Liver (tissue), 8 donors: ENCODE measurements at regions not wholly inside any gene's neighbourhood (a gene's known extent, or its start where the extent isn't known, plus 50 kb on each side); places are given as distances from the start of the nearest gene placed in this dataset.
"Not testable (repeated sequence)": the region's sequence is repeated elsewhere in the genome, so short reads cannot be mapped to it uniquely, and the experiment has no call there.

Experiments
- DNase-seq: peaks from one replicate; pipeline ENCODE4 v3.0.0-alpha.2; 2017; ENCODE audit warnings: low spot score
- H3K27ac ChIP-seq, 2 donors: one replicate each; pipeline ENCODE4 v1.7.0; 2013; ENCODE audit warnings: inconsistent platforms in 2 of 2, low read length in 2 of 2, control low read depth in 1 of 2, low read depth in 1 of 2, mild to moderate bottlenecking in 1 of 2
- H3K27me3 ChIP-seq, 4 donors: one replicate each; pipeline versions ENCODE4 v1.6.1 to v1.7.0; 2013; ENCODE audit warnings: low read length in 3 of 4, inconsistent platforms in 1 of 4, mild to moderate bottlenecking in 1 of 4, moderate library complexity in 1 of 4; ENCODE audit not compliant: control insufficient read depth in 4 of 4, insufficient read depth in 4 of 4
- H3K36me3 ChIP-seq, 4 donors: one replicate each; pipeline versions ENCODE4 v1.6.1 to v1.7.0; 2013; ENCODE audit warnings: low read length in 3 of 4, mild to moderate bottlenecking in 3 of 4, low read depth in 1 of 4, moderate library complexity in 1 of 4; ENCODE audit not compliant: control insufficient read depth in 4 of 4, insufficient read depth in 3 of 4
- H3K4me1 ChIP-seq, 4 donors: one replicate each; pipeline versions ENCODE4 v1.6.1 to v1.7.0; 2013; ENCODE audit warnings: low read length in 3 of 4, mild to moderate bottlenecking in 3 of 4, moderate library complexity in 1 of 4; ENCODE audit not compliant: control insufficient read depth in 4 of 4, insufficient read depth in 4 of 4
- H3K4me3 ChIP-seq, 3 donors: one replicate each; pipeline versions ENCODE4 v1.6.1 to v1.7.0; 2013; ENCODE audit warnings: low read length in 3 of 3, control low read depth in 1 of 3, low read depth in 1 of 3, mild to moderate bottlenecking in 1 of 3
- H3K9ac ChIP-seq, 2 donors: one replicate each; pipeline ENCODE4 v1.7.0; 2013; ENCODE audit warnings: low read length in 2 of 2, mild to moderate bottlenecking in 2 of 2, moderate library complexity in 2 of 2, control low read depth in 1 of 2, low read depth in 1 of 2
- H3K9me3 ChIP-seq, 4 donors: one replicate each; pipeline versions ENCODE4 v1.6.1 to v1.7.0; 2013; ENCODE audit warnings: low read length in 3 of 4; ENCODE audit not compliant: control insufficient read depth in 4 of 4
- EGR1 ChIP-seq, 2 donors: IDR thresholded peaks; 2 replicates each; pipeline ENCODE4 v1.6.1; 2016 to 2018; ENCODE audit warnings: antibody characterized with exemption in 2 of 2, low read depth in 2 of 2
- FOXA2 ChIP-seq: IDR thresholded peaks from 2 replicates; pipeline ENCODE4 v1.6.1; 2016; ENCODE audit warnings: antibody characterized with exemption
- GABPA ChIP-seq, 2 donors: IDR thresholded peaks in 1 of 2; conservative IDR thresholded peaks in 1 of 2; 2 replicates each; pipeline ENCODE4 v1.6.1; 2016; ENCODE audit warnings: antibody characterized with exemption in 2 of 2, mild to moderate bottlenecking in 1 of 2, moderate library complexity in 1 of 2
- JUND ChIP-seq, 2 donors: IDR thresholded peaks; 2 replicates each; pipeline ENCODE4 v1.6.1; 2016; ENCODE audit warnings: antibody characterized with exemption in 2 of 2
- RAD21 ChIP-seq, 2 donors: IDR thresholded peaks; 2 replicates each; pipeline ENCODE4 v1.6.1; 2016; ENCODE audit warnings: antibody characterized with exemption in 2 of 2, mild to moderate bottlenecking in 2 of 2
- RXRA ChIP-seq, 2 donors: IDR thresholded peaks; 2 replicates each; pipeline ENCODE4 v1.6.1; 2017 to 2018; ENCODE audit warnings: antibody characterized with exemption in 2 of 2, mild to moderate bottlenecking in 1 of 2
- SP1 ChIP-seq: IDR thresholded peaks from 2 replicates; pipeline ENCODE4 v1.6.1; 2018; ENCODE audit warnings: antibody characterized with exemption, mild to moderate bottlenecking
- YY1 ChIP-seq: IDR thresholded peaks from 2 replicates; pipeline ENCODE4 v1.6.1; 2016; ENCODE audit warnings: antibody characterized with exemption, mild to moderate bottlenecking
- WGBS: extraction: QIAGEN DNeasy Blood & Tissue Kit; methylation state at CpG from one replicate; pipeline ENCODE4 v1.1.7; 2013; 5-methylcytosine and 5-hydroxymethylcytosine counted together
- TF ChIP-seq, protein P1 (sequence below): fragments of 150-350 bp; IDR thresholded peaks from 2 replicates; pipeline ENCODE4 v1.5.1; 2017; ENCODE audit warnings: improper control_type of control experiment, low read depth, low read length; ENCODE audit not compliant: missing input control
- TF ChIP-seq, protein P2 (sequence below): IDR thresholded peaks from 2 replicates; pipeline ENCODE4 v1.6.1; 2016; ENCODE audit warnings: antibody characterized with exemption, mild to moderate bottlenecking
- TF ChIP-seq, protein P3 (sequence below): IDR thresholded peaks from 2 replicates; pipeline ENCODE4 v1.6.1; 2016; ENCODE audit warnings: antibody characterized with exemption
- TF ChIP-seq, protein P4 (sequence below): IDR thresholded peaks from 2 replicates; pipeline ENCODE4 v1.6.1; 2016; ENCODE audit warnings: antibody characterized with exemption
- TF ChIP-seq, protein P5 (sequence below): IDR thresholded peaks from 2 replicates; pipeline ENCODE4 v1.6.1; 2016; ENCODE audit warnings: antibody characterized with exemption
- donor health status: healthy.
- donor health status: healthy.
- donor health status: healthy.
- donor health status: healthy.
- donor health status: healthy.

DNA sequence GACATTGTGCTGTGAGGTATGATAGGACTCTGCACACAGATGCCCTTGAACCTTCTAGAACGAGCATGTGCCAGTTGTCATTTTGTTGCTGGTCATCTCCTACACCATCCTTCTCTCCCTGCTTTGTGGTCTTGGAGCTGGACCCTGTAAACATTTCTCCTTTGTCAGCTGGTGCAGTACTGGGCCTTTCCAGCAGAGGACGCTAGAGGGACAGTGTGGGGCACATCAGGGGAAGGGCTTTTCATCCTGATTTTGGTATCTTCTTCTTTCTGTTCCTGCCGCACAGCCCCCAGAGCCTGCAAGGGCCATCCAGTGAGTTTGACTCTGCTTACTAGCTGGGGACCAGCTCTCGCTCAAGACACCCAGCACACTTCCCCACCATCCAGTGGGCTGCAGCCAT is 484.6 kb downstream of the AACS start:
- Histone ChIP-seq H3K27ac (no peak overlapping the region), H3K4me1 (no peaks in the 10 kb centered on the region), H3K9me3 (no peaks in the 10 kb centered on the region), H3K4me3 (no peak overlapping the region), H3K9ac (no peak overlapping the region), H3K27me3 (peaks cover 0 to 3% (median 0%) of the 10 kb centered on the region in 4 donors), H3K36me3 (no peaks in the 10 kb centered on the region)
- TF ChIP-seq YY1 (no peak), FOXA2 (no peak), SP1 (no peak), RAD21 (IDR thresholded peaks at IDR 0.05) (peak; percentile 34 to 65)
- TF ChIP-seq, protein P1, sequence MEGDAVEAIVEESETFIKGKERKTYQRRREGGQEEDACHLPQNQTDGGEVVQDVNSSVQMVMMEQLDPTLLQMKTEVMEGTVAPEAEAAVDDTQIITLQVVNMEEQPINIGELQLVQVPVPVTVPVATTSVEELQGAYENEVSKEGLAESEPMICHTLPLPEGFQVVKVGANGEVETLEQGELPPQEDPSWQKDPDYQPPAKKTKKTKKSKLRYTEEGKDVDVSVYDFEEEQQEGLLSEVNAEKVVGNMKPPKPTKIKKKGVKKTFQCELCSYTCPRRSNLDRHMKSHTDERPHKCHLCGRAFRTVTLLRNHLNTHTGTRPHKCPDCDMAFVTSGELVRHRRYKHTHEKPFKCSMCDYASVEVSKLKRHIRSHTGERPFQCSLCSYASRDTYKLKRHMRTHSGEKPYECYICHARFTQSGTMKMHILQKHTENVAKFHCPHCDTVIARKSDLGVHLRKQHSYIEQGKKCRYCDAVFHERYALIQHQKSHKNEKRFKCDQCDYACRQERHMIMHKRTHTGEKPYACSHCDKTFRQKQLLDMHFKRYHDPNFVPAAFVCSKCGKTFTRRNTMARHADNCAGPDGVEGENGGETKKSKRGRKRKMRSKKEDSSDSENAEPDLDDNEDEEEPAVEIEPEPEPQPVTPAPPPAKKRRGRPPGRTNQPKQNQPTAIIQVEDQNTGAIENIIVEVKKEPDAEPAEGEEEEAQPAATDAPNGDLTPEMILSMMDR, result peak; percentile 45
- TF ChIP-seq, protein P2, sequence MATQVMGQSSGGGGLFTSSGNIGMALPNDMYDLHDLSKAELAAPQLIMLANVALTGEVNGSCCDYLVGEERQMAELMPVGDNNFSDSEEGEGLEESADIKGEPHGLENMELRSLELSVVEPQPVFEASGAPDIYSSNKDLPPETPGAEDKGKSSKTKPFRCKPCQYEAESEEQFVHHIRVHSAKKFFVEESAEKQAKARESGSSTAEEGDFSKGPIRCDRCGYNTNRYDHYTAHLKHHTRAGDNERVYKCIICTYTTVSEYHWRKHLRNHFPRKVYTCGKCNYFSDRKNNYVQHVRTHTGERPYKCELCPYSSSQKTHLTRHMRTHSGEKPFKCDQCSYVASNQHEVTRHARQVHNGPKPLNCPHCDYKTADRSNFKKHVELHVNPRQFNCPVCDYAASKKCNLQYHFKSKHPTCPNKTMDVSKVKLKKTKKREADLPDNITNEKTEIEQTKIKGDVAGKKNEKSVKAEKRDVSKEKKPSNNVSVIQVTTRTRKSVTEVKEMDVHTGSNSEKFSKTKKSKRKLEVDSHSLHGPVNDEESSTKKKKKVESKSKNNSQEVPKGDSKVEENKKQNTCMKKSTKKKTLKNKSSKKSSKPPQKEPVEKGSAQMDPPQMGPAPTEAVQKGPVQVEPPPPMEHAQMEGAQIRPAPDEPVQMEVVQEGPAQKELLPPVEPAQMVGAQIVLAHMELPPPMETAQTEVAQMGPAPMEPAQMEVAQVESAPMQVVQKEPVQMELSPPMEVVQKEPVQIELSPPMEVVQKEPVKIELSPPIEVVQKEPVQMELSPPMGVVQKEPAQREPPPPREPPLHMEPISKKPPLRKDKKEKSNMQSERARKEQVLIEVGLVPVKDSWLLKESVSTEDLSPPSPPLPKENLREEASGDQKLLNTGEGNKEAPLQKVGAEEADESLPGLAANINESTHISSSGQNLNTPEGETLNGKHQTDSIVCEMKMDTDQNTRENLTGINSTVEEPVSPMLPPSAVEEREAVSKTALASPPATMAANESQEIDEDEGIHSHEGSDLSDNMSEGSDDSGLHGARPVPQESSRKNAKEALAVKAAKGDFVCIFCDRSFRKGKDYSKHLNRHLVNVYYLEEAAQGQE, result no peak
- DNase-seq, result no peak
- WGBS, result 60% methylated on average over 4 of the region's 4 CpGs

DNA sequence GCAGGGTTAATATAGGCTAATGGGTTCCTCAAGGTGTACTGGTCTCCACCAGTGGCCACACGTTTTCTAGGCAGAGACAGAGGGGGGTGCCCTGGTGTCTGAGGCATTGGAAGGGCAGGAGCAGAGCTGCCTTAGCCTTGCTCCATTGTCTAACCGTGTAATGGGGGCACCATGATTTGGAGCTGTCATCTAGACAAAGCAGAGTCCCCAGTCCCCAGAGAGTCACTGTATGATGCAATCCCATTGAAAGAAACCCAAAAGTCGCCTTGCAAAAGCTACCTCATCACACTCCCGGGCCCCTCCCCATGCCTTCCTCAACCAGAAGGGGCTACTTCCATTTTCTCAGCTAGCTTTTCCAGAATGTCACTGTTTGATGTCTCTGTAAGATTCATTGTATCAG is 487.1 kb downstream of the AACS start:
- 62% methylated on average over 4 of the region's 4 CpGs for WGBS

DNA sequence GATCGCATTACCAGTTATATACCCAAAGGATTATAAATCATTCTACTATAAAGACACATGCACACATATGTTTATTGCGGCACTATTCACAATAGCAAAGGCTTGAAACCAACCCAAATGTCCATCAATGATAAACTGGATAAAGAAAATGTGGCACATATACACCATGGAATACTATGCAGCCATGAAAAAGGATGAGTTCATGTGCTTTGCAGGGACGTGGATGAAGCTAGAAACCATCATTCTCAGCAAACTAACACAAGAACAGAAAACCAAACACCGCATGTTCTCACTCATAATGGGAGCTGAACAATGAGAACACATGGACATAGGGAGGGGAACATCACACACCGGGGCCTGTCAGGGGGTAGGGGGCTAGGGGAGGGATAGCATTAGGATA is 495.8 kb downstream of the AACS start:
- H3K36me3 ChIP-seq, H3K27ac ChIP-seq, H3K9me3 ChIP-seq, DNase-seq, H3K9ac ChIP-seq, H3K4me3 ChIP-seq, H3K4me1 ChIP-seq: not testable (repeated sequence)
- peaks cover 0 to 11% (median 1%) of the 10 kb centered on the region in 4 donors for H3K27me3 ChIP-seq
- WGBS, result 90% methylated on average over 5 of the region's 5 CpGs

More for the DNA sequence above, 487.1 kb downstream of the AACS start:
- H3K4me3 ChIP-seq, result no peak overlapping the region
- H3K36me3 ChIP-seq, result no peaks in the 10 kb centered on the region
- no peaks in the 10 kb centered on the region for H3K4me1 ChIP-seq
- TF ChIP-seq GABPA (IDR thresholded peaks at IDR 0.05 in 1 of 2, conservative IDR thresholded peaks at IDR 0.05 in 1 of 2) (no peak), YY1 (no peak), RAD21 (IDR thresholded peaks at IDR 0.05) (no peak), JUND (IDR thresholded peaks at IDR 0.05) (no peak), EGR1 (IDR thresholded peaks at IDR 0.05; ENCODE audit: low read depth in 2 of 2) (no peak), RXRA (IDR thresholded peaks at IDR 0.05) (no peak)
- TF ChIP-seq, protein P1, result no peak
- TF ChIP-seq, protein P3, sequence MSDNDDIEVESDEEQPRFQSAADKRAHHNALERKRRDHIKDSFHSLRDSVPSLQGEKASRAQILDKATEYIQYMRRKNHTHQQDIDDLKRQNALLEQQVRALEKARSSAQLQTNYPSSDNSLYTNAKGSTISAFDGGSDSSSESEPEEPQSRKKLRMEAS, result no peak
- TF ChIP-seq, protein P4, sequence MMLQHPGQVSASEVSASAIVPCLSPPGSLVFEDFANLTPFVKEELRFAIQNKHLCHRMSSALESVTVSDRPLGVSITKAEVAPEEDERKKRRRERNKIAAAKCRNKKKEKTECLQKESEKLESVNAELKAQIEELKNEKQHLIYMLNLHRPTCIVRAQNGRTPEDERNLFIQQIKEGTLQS, result no peak
- TF ChIP-seq, protein P5, sequence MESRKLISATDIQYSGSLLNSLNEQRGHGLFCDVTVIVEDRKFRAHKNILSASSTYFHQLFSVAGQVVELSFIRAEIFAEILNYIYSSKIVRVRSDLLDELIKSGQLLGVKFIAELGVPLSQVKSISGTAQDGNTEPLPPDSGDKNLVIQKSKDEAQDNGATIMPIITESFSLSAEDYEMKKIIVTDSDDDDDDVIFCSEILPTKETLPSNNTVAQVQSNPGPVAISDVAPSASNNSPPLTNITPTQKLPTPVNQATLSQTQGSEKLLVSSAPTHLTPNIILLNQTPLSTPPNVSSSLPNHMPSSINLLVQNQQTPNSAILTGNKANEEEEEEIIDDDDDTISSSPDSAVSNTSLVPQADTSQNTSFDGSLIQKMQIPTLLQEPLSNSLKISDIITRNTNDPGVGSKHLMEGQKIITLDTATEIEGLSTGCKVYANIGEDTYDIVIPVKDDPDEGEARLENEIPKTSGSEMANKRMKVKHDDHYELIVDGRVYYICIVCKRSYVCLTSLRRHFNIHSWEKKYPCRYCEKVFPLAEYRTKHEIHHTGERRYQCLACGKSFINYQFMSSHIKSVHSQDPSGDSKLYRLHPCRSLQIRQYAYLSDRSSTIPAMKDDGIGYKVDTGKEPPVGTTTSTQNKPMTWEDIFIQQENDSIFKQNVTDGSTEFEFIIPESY, result no peak
- peaks cover 0 to 8% (median 1%) of the 10 kb centered on the region in 4 donors for H3K27me3 ChIP-seq
- H3K9me3 ChIP-seq, result no peaks in the 10 kb centered on the region
- no peak for DNase-seq
- H3K27ac ChIP-seq, result no peak overlapping the region
- no peak overlapping the region for H3K9ac ChIP-seq
